Spleen (tissue), 7 donors: ENCODE measurements at regions not wholly inside any gene's neighbourhood (a gene's known extent, or its start where the extent isn't known, plus 50 kb on each side); places are given as distances from the start of the nearest gene placed in this dataset.

Source experiments
- CTCF ChIP-seq, 11 experiments: fragments of 200-600 bp in 7 of 11; fragments of 450-650 bp in 4 of 11; sonication (generic) in 4 of 11; IDR thresholded peaks in 8 of 11; conservative IDR thresholded peaks in 3 of 11; 1 replicate in 7 of 11; 2 replicates in 4 of 11; pipeline versions ENCODE4 v1.4.0 to v1.8.0; 2016 to 2021; ENCODE audit warnings: antibody characterized with exemption in 11 of 11, inconsistent platforms in 4 of 11, mild to moderate bottlenecking in 1 of 11
- POLR2A ChIP-seq, 3 donors: fragments of 450-650 bp; IDR thresholded peaks; one replicate each; pipeline ENCODE4 v1.5.1; 2017; ENCODE audit warnings: antibody characterized with exemption in 3 of 3, mild to moderate bottlenecking in 1 of 3
- donor health status: DM: no; HTN: no; CAD: no; lungs with moderate emphysema.
- donor health status: DM: no; HTN: no; CAD: no.
- donor health status: DM: no; HTN: no; CAD: no.

GRCh38 chr5:67886761-67887160, 328.8 kb upstream of the PIK3R1 start:
- TF ChIP-seq CTCF (IDR thresholded peaks at IDR 0.05 in 8 of 11, conservative IDR thresholded peaks at IDR 0.05 in 3 of 11): no peak
- TF ChIP-seq POLR2A (IDR thresholded peaks at IDR 0.05): no peak
